ENCODE measurements at regions not wholly inside any gene's neighbourhood (a gene's known extent, or its start where the extent isn't known, plus 50 kb on each side); places are given as distances from the start of the nearest gene placed in this dataset.

GRCh38 chr16:51559901-51560300 is 408.8 kb upstream of the SALL1 start:
- H3K79me2 ChIP-seq (replicated peaks; ENCODE audit: insufficient read depth) = no peaks in the 10 kb centered on the region
- H3K4me2 ChIP-seq = no peak overlapping the region
- no peaks in the 10 kb centered on the region for H3F3A ChIP-seq (replicated peaks; ENCODE audit: low read depth)
- no peak overlapping the region for H2AFZ ChIP-seq
- Mint-ChIP-seq H3K4me3 (no peak overlapping the region), H3K36me3 (ENCODE audit: low read depth) (peaks cover 5% of the 10 kb centered on the region; the same call in 2 of the 3 replicates), H3K4me1 (no peaks in the 10 kb centered on the region), H3K9me3 (peaks cover 8% of the 10 kb centered on the region; the same call in 2 of the 3 replicates), H3K27me3 (ENCODE audit: insufficient read depth, low read depth, poor library complexity) (peaks cover 10% of the 10 kb centered on the region), H3K27ac (no peak overlapping the region)
- H3K4me1 ChIP-seq (ENCODE audit: insufficient read depth) = no peaks in the 10 kb centered on the region
- H3K4me3 ChIP-seq = no peak overlapping the region
- TF ChIP-seq JUNB (IDR thresholded peaks at IDR 0.05; ENCODE audit: unreplicated experiment) (no peak), EZH2 (IDR thresholded peaks at IDR 0.05; ENCODE audit: low read depth, unreplicated experiment) (no peak)
- ATAC-seq (no peak), DNase-seq (ENCODE audit: low spot score) (no peak)
- 0 out of 2 replicates have a peak, but pooled peaks cover 4% of the 10 kb centered on the region for H3K36me3 ChIP-seq (ENCODE audit: insufficient read depth)
- H4K20me1 ChIP-seq (replicated peaks; ENCODE audit: insufficient read depth) = no peaks in the 10 kb centered on the region
- no peaks in the 10 kb centered on the region for H3K27me3 ChIP-seq (ENCODE audit: insufficient read depth)
- H3K9me2 ChIP-seq (ENCODE audit: insufficient read depth) = peaks cover 20% of the 10 kb centered on the region; the same call in 1 of the 2 replicates
- H3K27ac ChIP-seq (ENCODE audit: low read depth) = no peak overlapping the region

GRCh38 chr16:51557670-51558069 is 406.6 kb upstream of the SALL1 start:
- ATAC-seq = no peak
- Mint-ChIP-seq H3K27me3 (ENCODE audit: insufficient read depth, low read depth, poor library complexity) (peaks cover 8% of the 10 kb centered on the region), H3K4me3 (no peak overlapping the region), H3K9me3 (no peaks in the 10 kb centered on the region), H3K36me3 (ENCODE audit: low read depth) (no peaks in the 10 kb centered on the region), H3K27ac (no peak overlapping the region), H3K4me1 (no peaks in the 10 kb centered on the region)
- DNase-seq (ENCODE audit: low spot score) = no peak
- H3K79me2 ChIP-seq (replicated peaks; ENCODE audit: insufficient read depth) = no peaks in the 10 kb centered on the region
- no peaks in the 10 kb centered on the region for H3K36me3 ChIP-seq (ENCODE audit: insufficient read depth)
- H3K27ac ChIP-seq (ENCODE audit: low read depth) = no peak overlapping the region
- no peak overlapping the region for H3K4me2 ChIP-seq
- peak overlapping the region; percentile 52; the same call in 1 of the 2 replicates for H2AFZ ChIP-seq
- no peaks in the 10 kb centered on the region for H3F3A ChIP-seq (replicated peaks; ENCODE audit: low read depth)
- peaks cover 9% of the 10 kb centered on the region for H3K9me2 ChIP-seq (ENCODE audit: insufficient read depth)
- H3K27me3 ChIP-seq (ENCODE audit: insufficient read depth) = no peaks in the 10 kb centered on the region
- H3K4me3 ChIP-seq = no peak overlapping the region
- H4K20me1 ChIP-seq (replicated peaks; ENCODE audit: insufficient read depth) = no peaks in the 10 kb centered on the region
- H3K4me1 ChIP-seq (ENCODE audit: insufficient read depth) = no peaks in the 10 kb centered on the region
- TF ChIP-seq ZNF462 (CRISPR knock-in tag; IDR thresholded peaks at IDR 0.05) (no peak), NANOG (IDR thresholded peaks at IDR 0.05; ENCODE audit: borderline replicate concordance) (no peak), STAT1 (IDR thresholded peaks at IDR 0.05; ENCODE audit: unreplicated experiment) (no peak), EZH2phosphoT487 (IDR thresholded peaks at IDR 0.05; ENCODE audit: unreplicated experiment) (no peak), ETS1 (IDR thresholded peaks at IDR 0.05) (no peak), CREB1 (CRISPR knock-in tag; IDR thresholded peaks at IDR 0.05; ENCODE audit: low read depth) (no peak), POLR2AphosphoS5 (IDR thresholded peaks at IDR 0.05; ENCODE audit: low read depth) (no peak), JUNB (IDR thresholded peaks at IDR 0.05; ENCODE audit: unreplicated experiment) (no peak), ZNF114 (CRISPR knock-in tag; IDR thresholded peaks at IDR 0.05) (no peak), CTCF (conservative IDR thresholded peaks at IDR 0.05; ENCODE audit: low read depth in 2 of 2) (no peak), EZH2 (IDR thresholded peaks at IDR 0.05; ENCODE audit: low read depth, unreplicated experiment) (no peak)
